Hematopoietic multipotent progenitor cell (in vitro differentiated cells): ENCODE measurements at regions not wholly inside any gene's neighbourhood (a gene's known extent, or its start where the extent isn't known, plus 50 kb on each side); places are given as distances from the start of the nearest gene placed in this dataset.
"Not testable (repeated sequence)": the region's sequence is repeated elsewhere in the genome, so short reads cannot be mapped to it uniquely, and the experiment has no call there.

ENCODE experiments used
- DNase-seq, 3 donors: peaks; one replicate each; pipeline ENCODE4 v3.0.0-alpha.2; 2011 to 2015; ENCODE audit warnings: low read depth in 2 of 3, low spot score in 2 of 3

- DNase-seq = peak in 2 of 3 donors; percentile 29 to 64
Observed at GRCh38 chr2:212914392-212914791, 237.0 kb downstream of the IKZF2 start.

GRCh38 chr2:212913640-212914306 lies 237.6 kb downstream of the IKZF2 start:
- no peak for DNase-seq

GRCh38 chr2:212912445-212913103 lies 238.8 kb downstream of the IKZF2 start:
- no peak for DNase-seq

- DNase-seq = no peak
Observed at GRCh38 chr2:212911011-212911410, 240.4 kb downstream of the IKZF2 start.

GRCh38 chr2:212908682-212909435 lies 242.6 kb downstream of the IKZF2 start:
- no peak for DNase-seq

GRCh38 chr2:212908031-212908430 lies 243.4 kb downstream of the IKZF2 start:
- no peak for DNase-seq

GRCh38 chr2:212906620-212907019 lies 244.8 kb downstream of the IKZF2 start:
- no peak for DNase-seq

GRCh38 chr2:212905640-212906201 lies 245.7 kb downstream of the IKZF2 start:
- DNase-seq = no peak

- DNase-seq = peak in 1 of 3 donors; percentile 25
Observed at GRCh38 chr2:212904646-212905045, 246.8 kb downstream of the IKZF2 start.

GRCh38 chr2:212903413-212903812 lies 248.0 kb downstream of the IKZF2 start:
- no peak for DNase-seq

GRCh38 chr2:212902421-212902820 lies 249.0 kb downstream of the IKZF2 start:
- DNase-seq = no peak

GRCh38 chr2:212901604-212902275 lies 249.7 kb downstream of the IKZF2 start:
- DNase-seq = no peak

- DNase-seq = no peak
Observed at GRCh38 chr2:212900715-212901114, 250.7 kb downstream of the IKZF2 start.

- DNase-seq = no peak
Observed at GRCh38 chr2:212898011-212898410, 253.4 kb downstream of the IKZF2 start.

GRCh38 chr2:212897296-212897695 lies 254.1 kb downstream of the IKZF2 start:
- DNase-seq = no peak

GRCh38 chr2:212894026-212894425 lies 257.4 kb downstream of the IKZF2 start:
- no peak for DNase-seq

GRCh38 chr2:212893216-212893615 lies 258.2 kb downstream of the IKZF2 start:
- DNase-seq = no peak

GRCh38 chr2:212892193-212892592 lies 259.2 kb downstream of the IKZF2 start:
- DNase-seq = peak in 1 of 3 donors; percentile 39

- DNase-seq = no peak
Observed at GRCh38 chr2:212891580-212891979, 259.8 kb downstream of the IKZF2 start.

- no peak for DNase-seq
Observed at GRCh38 chr2:212882626-212883025, 268.8 kb downstream of the IKZF2 start.

- not testable (repeated sequence) for DNase-seq
Observed at GRCh38 chr2:212876556-212876955, 274.9 kb downstream of the IKZF2 start.
